PC-9 (cell line): ENCODE measurements at regions not wholly inside any gene's neighbourhood (a gene's known extent, or its start where the extent isn't known, plus 50 kb on each side); places are given as distances from the start of the nearest gene placed in this dataset.

ENCODE experiments used
- BruUV-seq: library from RNA; stranded (reverse); fragments of 400-500 nt; replicated peaks from 2 replicates; lab custom pipeline; 2021; lab: Mats Ljungman, UMichigan
- CTCF ChIA-PET: fragments of 300-600 bp; sonication (Branson Sonifier 250); formaldehyde crosslinking; loops from one replicate; lab custom pipeline; 2022; ENCODE audit warnings: antibody characterized with exemption; lab: Charles Lee
- POLR2A ChIA-PET: fragments of 300-600 bp; sonication (Branson Sonifier 250); formaldehyde crosslinking; loops from one replicate; lab custom pipeline; 2022; ENCODE audit warnings: antibody characterized with exemption; ENCODE audit not compliant: unreplicated experiment; lab: Charles Lee
- DNase-seq, 2 experiments: peaks; one replicate each; pipeline versions ENCODE4 v3.0.0 to v3.0.0-alpha.2; 2015 to 2022; ENCODE audit warnings: mixed read lengths in 1 of 2
- H2AFZ ChIP-seq: fragments of 200-600 bp; sonication (generic); 2 replicates; pipeline ENCODE4 v1.8.1; 2017; ENCODE audit warnings: antibody characterized with exemption
- H3F3A ChIP-seq: fragments of 200-600 bp; sonication (generic); 2 replicates; pipeline ENCODE4 v1.8.1; 2017; ENCODE audit warnings: antibody characterized with exemption, mild to moderate bottlenecking, low read depth; ENCODE audit not compliant: insufficient read depth
- H3K27ac ChIP-seq: fragments of 200-600 bp; sonication (generic); 2 replicates; pipeline ENCODE4 v1.6.1; 2016; ENCODE audit warnings: mixed run types
- H3K27me3 ChIP-seq: fragments of 200-600 bp; sonication (generic); 2 replicates; pipeline ENCODE4 v1.6.1; 2016; ENCODE audit warnings: low read depth, mixed run types; ENCODE audit not compliant: insufficient read depth
- H3K36me3 ChIP-seq: fragments of 200-600 bp; sonication (generic); 2 replicates; pipeline ENCODE4 v1.6.1; 2016; ENCODE audit warnings: low read depth, mixed run types
- H3K4me1 ChIP-seq: fragments of 200-600 bp; sonication (generic); replicated peaks from 2 replicates; pipeline ENCODE4 v1.6.1; 2016; ENCODE audit warnings: mixed run types; ENCODE audit not compliant: insufficient read depth
- H3K4me2 ChIP-seq: fragments of 200-600 bp; sonication (generic); 2 replicates; pipeline ENCODE4 v1.6.1; 2017; ENCODE audit warnings: mixed run types
- H3K4me3 ChIP-seq: fragments of 200-600 bp; sonication (generic); 2 replicates; pipeline ENCODE4 v1.6.1; 2016; ENCODE audit warnings: mixed run types
- H3K79me2 ChIP-seq: fragments of 200-600 bp; sonication (generic); 2 replicates; pipeline ENCODE4 v1.6.1; 2017; ENCODE audit warnings: low read depth, mixed run types
- H3K9me2 ChIP-seq: fragments of 200-600 bp; sonication (generic); 2 replicates; pipeline ENCODE4 v1.8.1; 2017; ENCODE audit warnings: mild to moderate bottlenecking; ENCODE audit not compliant: insufficient read depth
- H3K9me3 ChIP-seq: fragments of 200-600 bp; sonication (generic); 2 replicates; pipeline ENCODE4 v1.8.1; 2016; ENCODE audit warnings: low read depth; ENCODE audit not compliant: insufficient read depth
- H4K20me1 ChIP-seq: fragments of 200-600 bp; sonication (generic); 2 replicates; pipeline ENCODE4 v1.8.1; 2017; ENCODE audit not compliant: insufficient read depth
- EZH2 ChIP-seq: fragments of 200-600 bp; sonication (generic); IDR thresholded peaks from 2 replicates; pipeline ENCODE4 v1.8.0; 2017; ENCODE audit warnings: antibody characterized with exemption, low read depth
- intact Hi-C: fragments of 100-400 bp; cut with micrococcal nuclease; formaldehyde crosslinking; loops from one replicate; pipeline ENCODE4 v1.10.0; 2022; ENCODE audit not compliant: unreplicated experiment
- TF ChIP-seq, protein P1 (sequence below): fragments of 200-600 bp; sonication (generic); conservative IDR thresholded peaks from 2 replicates; pipeline ENCODE4 v1.6.1; 2017; ENCODE audit warnings: mixed run types, antibody characterized with exemption, mild to moderate bottlenecking, moderate library complexity

DNA sequence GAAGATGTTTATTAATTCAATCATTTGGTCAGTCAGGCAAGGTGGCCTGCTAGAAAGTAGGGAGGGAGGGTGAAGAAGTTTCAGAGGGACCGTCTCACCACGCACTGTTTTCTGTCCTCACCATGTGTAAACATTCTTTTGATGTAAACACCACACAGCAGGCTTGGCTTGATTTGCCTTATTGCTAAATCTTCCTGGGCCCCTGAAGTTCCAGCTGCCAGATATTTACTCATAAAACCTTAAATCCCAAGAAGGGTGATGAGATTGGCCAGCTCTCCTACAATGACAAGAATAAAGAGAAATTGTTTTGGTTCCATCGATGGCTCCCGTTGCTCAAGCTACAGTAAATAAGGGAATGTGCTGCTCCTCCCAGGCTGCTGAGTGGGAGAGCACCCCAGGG lies 198.2 kb upstream of the TMTC4 start:
- H3K27me3 ChIP-seq, result peaks cover 37% of the 10 kb centered on the region
- no TSS peak for BruUV-seq
- H2AFZ ChIP-seq, result no peak overlapping the region
- intact Hi-C loops, result no loop called here
- no peaks in the 10 kb centered on the region for H3K36me3 ChIP-seq
- no peaks in the 10 kb centered on the region for H3K9me2 ChIP-seq
- no peak for TF ChIP-seq EZH2
- TF ChIP-seq, protein P1, sequence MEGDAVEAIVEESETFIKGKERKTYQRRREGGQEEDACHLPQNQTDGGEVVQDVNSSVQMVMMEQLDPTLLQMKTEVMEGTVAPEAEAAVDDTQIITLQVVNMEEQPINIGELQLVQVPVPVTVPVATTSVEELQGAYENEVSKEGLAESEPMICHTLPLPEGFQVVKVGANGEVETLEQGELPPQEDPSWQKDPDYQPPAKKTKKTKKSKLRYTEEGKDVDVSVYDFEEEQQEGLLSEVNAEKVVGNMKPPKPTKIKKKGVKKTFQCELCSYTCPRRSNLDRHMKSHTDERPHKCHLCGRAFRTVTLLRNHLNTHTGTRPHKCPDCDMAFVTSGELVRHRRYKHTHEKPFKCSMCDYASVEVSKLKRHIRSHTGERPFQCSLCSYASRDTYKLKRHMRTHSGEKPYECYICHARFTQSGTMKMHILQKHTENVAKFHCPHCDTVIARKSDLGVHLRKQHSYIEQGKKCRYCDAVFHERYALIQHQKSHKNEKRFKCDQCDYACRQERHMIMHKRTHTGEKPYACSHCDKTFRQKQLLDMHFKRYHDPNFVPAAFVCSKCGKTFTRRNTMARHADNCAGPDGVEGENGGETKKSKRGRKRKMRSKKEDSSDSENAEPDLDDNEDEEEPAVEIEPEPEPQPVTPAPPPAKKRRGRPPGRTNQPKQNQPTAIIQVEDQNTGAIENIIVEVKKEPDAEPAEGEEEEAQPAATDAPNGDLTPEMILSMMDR, result no peak
- H3F3A ChIP-seq, result no peaks in the 10 kb centered on the region
- ChIA-PET POLR2A (no interaction called here), CTCF (no interaction called here)
- no peaks in the 10 kb centered on the region for H3K4me1 ChIP-seq
- H3K9me3 ChIP-seq, result no peaks in the 10 kb centered on the region
- DNase-seq, result no peak
- no peaks in the 10 kb centered on the region for H3K79me2 ChIP-seq
- H3K4me3 ChIP-seq, result no peak overlapping the region
- H3K27ac ChIP-seq, result no peak overlapping the region
- H3K4me2 ChIP-seq, result no peak overlapping the region
- no peaks in the 10 kb centered on the region for H4K20me1 ChIP-seq

DNA sequence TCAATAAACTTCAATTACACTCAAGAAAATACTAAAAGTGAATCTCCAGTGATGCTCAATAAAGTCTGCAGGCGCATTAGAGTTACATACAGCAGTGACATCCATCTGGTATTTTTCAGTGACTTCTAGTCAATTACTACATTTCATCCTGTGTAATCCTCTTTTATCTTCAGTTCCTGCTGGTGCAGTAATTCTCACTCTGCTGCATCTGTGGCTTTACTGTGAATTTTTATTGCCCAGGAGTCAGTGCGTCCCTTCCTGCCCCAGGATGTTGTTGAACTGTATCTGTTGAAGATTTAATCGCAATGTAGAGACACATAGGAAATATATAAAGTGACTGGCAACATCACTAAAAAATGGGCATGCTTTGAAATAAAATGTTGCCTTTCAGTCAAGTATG lies 196.3 kb upstream of the TMTC4 start:
- no peak overlapping the region for H3K4me3 ChIP-seq
- H2AFZ ChIP-seq, result no peak overlapping the region
- ChIA-PET POLR2A (no interaction called here), CTCF (no interaction called here)
- no peaks in the 10 kb centered on the region for H3K9me2 ChIP-seq
- H3K27ac ChIP-seq, result no peak overlapping the region
- peaks cover 37% of the 10 kb centered on the region for H3K27me3 ChIP-seq
- intact Hi-C loops, result no loop called here
- no peaks in the 10 kb centered on the region for H3K79me2 ChIP-seq
- no peaks in the 10 kb centered on the region for H3F3A ChIP-seq
- no peaks in the 10 kb centered on the region for H3K4me1 ChIP-seq
- H3K4me2 ChIP-seq, result no peak overlapping the region
- no TSS peak for BruUV-seq
- no peaks in the 10 kb centered on the region for H3K36me3 ChIP-seq
- no peak for DNase-seq
- TF ChIP-seq, protein P1, result no peak
- TF ChIP-seq EZH2, result no peak
- peaks cover 5% of the 10 kb centered on the region; the same call in 1 of the 2 replicates for H3K9me3 ChIP-seq
- H4K20me1 ChIP-seq, result no peaks in the 10 kb centered on the region

DNA sequence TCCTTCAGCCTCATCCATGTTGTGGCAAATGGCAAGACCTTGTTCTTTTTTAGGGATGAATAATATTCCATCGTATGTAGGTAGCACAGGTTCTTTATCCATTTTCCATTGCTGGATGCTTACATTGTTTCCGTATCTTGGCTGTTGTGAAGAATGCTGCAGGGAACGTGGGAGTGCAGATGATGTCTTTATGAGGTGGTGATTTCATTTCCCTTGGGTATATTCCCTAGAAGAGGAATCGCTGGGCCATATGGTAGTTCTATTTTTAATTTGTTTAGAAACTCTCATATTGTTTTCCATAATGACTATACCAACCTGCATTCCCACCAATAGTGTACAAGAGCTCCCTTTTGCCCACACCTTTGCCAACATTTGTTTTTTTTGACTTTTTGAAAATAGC lies 186.3 kb upstream of the TMTC4 start:
- no TSS peak for BruUV-seq
- Histone ChIP-seq H2AFZ (no peak overlapping the region), H3K4me1 (no peaks in the 10 kb centered on the region), H3K4me3 (no peak overlapping the region), H3K27ac (no peak overlapping the region), H3K4me2 (no peak overlapping the region), H4K20me1 (no peaks in the 10 kb centered on the region), H3K79me2 (no peaks in the 10 kb centered on the region), H3K36me3 (no peaks in the 10 kb centered on the region), H3F3A (no peaks in the 10 kb centered on the region; the same call in 1 of the 2 replicates), H3K9me2 (no peaks in the 10 kb centered on the region), H3K9me3 (no peaks in the 10 kb centered on the region), H3K27me3 (peaks cover 41% of the 10 kb centered on the region; the same call in 1 of the 2 replicates)
- ChIA-PET POLR2A (no interaction called here), CTCF (no interaction called here)
- no peak for DNase-seq
- intact Hi-C loops, result no loop called here
- TF ChIP-seq, protein P1, result no peak
